ENCODE measurements at regions not wholly inside any gene's neighbourhood (a gene's known extent, or its start where the extent isn't known, plus 50 kb on each side); places are given as distances from the start of the nearest gene placed in this dataset.

GRCh38 chr2:58739033-58739432 is 497.9 kb upstream of the FANCL start (continued):
- TF ChIP-seq, protein P1, sequence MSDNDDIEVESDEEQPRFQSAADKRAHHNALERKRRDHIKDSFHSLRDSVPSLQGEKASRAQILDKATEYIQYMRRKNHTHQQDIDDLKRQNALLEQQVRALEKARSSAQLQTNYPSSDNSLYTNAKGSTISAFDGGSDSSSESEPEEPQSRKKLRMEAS (IDR thresholded peaks at IDR 0.05; ENCODE audit: low read depth, low read length): no peak
- TF ChIP-seq BCL11A (IDR thresholded peaks at IDR 0.05; ENCODE audit: low read depth, low read length) (no peak), NBN (IDR thresholded peaks at IDR 0.05) (no peak)

DNA sequence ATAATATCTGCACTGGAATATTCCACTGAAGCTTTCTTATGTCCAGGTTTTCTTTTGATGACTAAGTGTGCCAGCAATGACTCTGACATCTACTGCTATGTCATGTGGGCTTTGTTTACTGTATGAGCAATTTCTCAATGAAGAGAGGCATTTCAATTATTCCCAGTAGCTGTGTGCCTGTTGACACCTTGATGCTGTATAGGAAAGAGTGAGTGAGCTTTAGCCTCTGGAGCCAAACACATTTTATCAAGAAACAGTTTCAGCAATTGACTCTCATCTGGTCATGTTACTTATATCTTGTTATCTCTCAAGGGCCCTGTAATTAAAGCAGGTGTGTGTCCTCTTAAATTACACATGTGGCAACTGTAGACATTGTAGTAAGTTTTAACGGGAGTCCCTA is 493.2 kb upstream of the FANCL start:
- no peak overlapping the region for H2AFZ ChIP-seq (ENCODE audit: control insufficient read depth, low read depth, low read length)
- H3K36me3 ChIP-seq (ENCODE audit: control insufficient read depth in 2 of 2, insufficient read depth in 2 of 2, low read length in 1 of 2): no peaks in the 10 kb centered on the region
- H3K4me2 ChIP-seq (ENCODE audit: control insufficient read depth, insufficient read depth): no peak overlapping the region
- RAD21 ChIA-PET (ENCODE audit: unreplicated experiment): no interaction called here
- H3K27me3 ChIP-seq (replicated peaks in 1 of 2; ENCODE audit: control insufficient read depth in 2 of 2, insufficient read depth in 2 of 2, low read length in 1 of 2): no peaks in the 10 kb centered on the region
- WGBS (ENCODE audit: insufficient coverage, insufficient replicate concordance, low lambda C conversion rate, missing lambda C conversion rate): 89% methylated on average over 1 of the region's 1 CpG
- no peak for TF ChIP-seq ZZZ3 (IDR thresholded peaks at IDR 0.05; ENCODE audit: control insufficient read depth, insufficient read length, low read depth)
- TF ChIP-seq, protein P2, sequence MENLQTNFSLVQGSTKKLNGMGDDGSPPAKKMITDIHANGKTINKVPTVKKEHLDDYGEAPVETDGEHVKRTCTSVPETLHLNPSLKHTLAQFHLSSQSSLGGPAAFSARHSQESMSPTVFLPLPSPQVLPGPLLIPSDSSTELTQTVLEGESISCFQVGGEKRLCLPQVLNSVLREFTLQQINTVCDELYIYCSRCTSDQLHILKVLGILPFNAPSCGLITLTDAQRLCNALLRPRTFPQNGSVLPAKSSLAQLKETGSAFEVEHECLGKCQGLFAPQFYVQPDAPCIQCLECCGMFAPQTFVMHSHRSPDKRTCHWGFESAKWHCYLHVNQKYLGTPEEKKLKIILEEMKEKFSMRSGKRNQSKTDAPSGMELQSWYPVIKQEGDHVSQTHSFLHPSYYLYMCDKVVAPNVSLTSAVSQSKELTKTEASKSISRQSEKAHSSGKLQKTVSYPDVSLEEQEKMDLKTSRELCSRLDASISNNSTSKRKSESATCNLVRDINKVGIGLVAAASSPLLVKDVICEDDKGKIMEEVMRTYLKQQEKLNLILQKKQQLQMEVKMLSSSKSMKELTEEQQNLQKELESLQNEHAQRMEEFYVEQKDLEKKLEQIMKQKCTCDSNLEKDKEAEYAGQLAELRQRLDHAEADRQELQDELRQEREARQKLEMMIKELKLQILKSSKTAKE (IDR thresholded peaks at IDR 0.05; ENCODE audit: low read depth, poor library complexity, severe bottlenecking): no peak
- no peak for TF ChIP-seq KLF5 (IDR thresholded peaks at IDR 0.05; ENCODE audit: partially characterized antibody)
- no peak for TF ChIP-seq ZNF24 (IDR thresholded peaks at IDR 0.05)
- TF ChIP-seq ETV6 (conservative IDR thresholded peaks at IDR 0.05 in 1 of 2, IDR thresholded peaks at IDR 0.05 in 1 of 2; ENCODE audit: borderline replicate concordance in 1 of 2, low read depth in 1 of 2): no peak
- no peak for TF ChIP-seq MEF2A (IDR thresholded peaks at IDR 0.05; ENCODE audit: insufficient read depth, low read depth, low read length)
- TF ChIP-seq ZSCAN29 (IDR thresholded peaks at IDR 0.05): no peak
- TF ChIP-seq SUZ12 (IDR thresholded peaks at IDR 0.05; ENCODE audit: unreplicated experiment): no peak
- no peak for TF ChIP-seq YY1 (IDR thresholded peaks at IDR 0.05; ENCODE audit: low read depth, low read length)
- TF ChIP-seq CHD2 (IDR thresholded peaks at IDR 0.05; ENCODE audit: borderline replicate concordance, low read depth, low read length): no peak
- TF ChIP-seq SPI1 (IDR thresholded peaks at IDR 0.05; ENCODE audit: borderline replicate concordance, insufficient read depth, low read depth, low read length): no peak
- no peak for TF ChIP-seq EGR1 (IDR thresholded peaks at IDR 0.05; ENCODE audit: borderline replicate concordance in 1 of 2, low read depth in 2 of 2, low read length in 2 of 2)
- no peak for TF ChIP-seq NBN (IDR thresholded peaks at IDR 0.05)
- TF ChIP-seq MYB (IDR thresholded peaks at IDR 0.05; ENCODE audit: borderline replicate concordance, low read depth, low read length): no peak
- TF ChIP-seq, protein P3, sequence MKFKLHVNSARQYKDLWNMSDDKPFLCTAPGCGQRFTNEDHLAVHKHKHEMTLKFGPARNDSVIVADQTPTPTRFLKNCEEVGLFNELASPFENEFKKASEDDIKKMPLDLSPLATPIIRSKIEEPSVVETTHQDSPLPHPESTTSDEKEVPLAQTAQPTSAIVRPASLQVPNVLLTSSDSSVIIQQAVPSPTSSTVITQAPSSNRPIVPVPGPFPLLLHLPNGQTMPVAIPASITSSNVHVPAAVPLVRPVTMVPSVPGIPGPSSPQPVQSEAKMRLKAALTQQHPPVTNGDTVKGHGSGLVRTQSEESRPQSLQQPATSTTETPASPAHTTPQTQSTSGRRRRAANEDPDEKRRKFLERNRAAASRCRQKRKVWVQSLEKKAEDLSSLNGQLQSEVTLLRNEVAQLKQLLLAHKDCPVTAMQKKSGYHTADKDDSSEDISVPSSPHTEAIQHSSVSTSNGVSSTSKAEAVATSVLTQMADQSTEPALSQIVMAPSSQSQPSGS (IDR thresholded peaks at IDR 0.05; ENCODE audit: low read length): no peak
- no peak for TF ChIP-seq ZNF274 (IDR thresholded peaks at IDR 0.05; ENCODE audit: insufficient read depth, insufficient read length)
- DNase-seq (ENCODE audit: low read depth, low spot score) (no peak), FAIRE-seq (no peak), ATAC-seq (no peak)
- no peaks in the 10 kb centered on the region for H3K4me1 ChIP-seq (ENCODE audit: control insufficient read depth, insufficient read depth, low read length)
- H3K4me3 ChIP-seq: no peak overlapping the region
- no TSS peak for BruUV-seq (replicated peaks)
- no peaks in the 10 kb centered on the region for H4K20me1 ChIP-seq (ENCODE audit: control insufficient read depth, insufficient read depth)
- no peaks in the 10 kb centered on the region for H3K9me3 ChIP-seq (replicated peaks; ENCODE audit: control insufficient read depth, insufficient read depth, low read length)
- H3K27ac ChIP-seq (ENCODE audit: control insufficient read depth, insufficient read depth): no peak overlapping the region
- SMC1A ChIA-PET (ENCODE audit: uncharacterized antibody, unreplicated experiment): no interaction called here
- in situ Hi-C loops (cut with MboI) (no loop called here), intact Hi-C loops (cut with micrococcal nuclease; ENCODE audit: unreplicated experiment) (no loop called here)
- no peak overlapping the region for H3K9ac ChIP-seq (ENCODE audit: control insufficient read depth, insufficient read depth, low read length)
- no peaks in the 10 kb centered on the region for H3K79me2 ChIP-seq (ENCODE audit: control insufficient read depth, insufficient read depth, low read length)
- CTCF ChIA-PET: interaction anchor here (1.2 kb wide), 1 partner anchor 9 kb away, joined by 3 read pairs; no protein-coding TSS in a partner anchor
- POLR2A ChIA-PET: no interaction called here

Data from GM12878 (cell line).